Ishikawa (cell line): ENCODE measurements at regions not wholly inside any gene's neighbourhood (a gene's known extent, or its start where the extent isn't known, plus 50 kb on each side); places are given as distances from the start of the nearest gene placed in this dataset.

ENCODE experiments used
- CEBPB ChIP-seq: IDR thresholded peaks from 2 replicates; pipeline ENCODE4 v1.6.1; 2012
- CREB1 ChIP-seq: IDR thresholded peaks from 2 replicates; pipeline ENCODE4 v1.6.1; 2012; ENCODE audit warnings: low read depth
- EGR1 ChIP-seq: IDR thresholded peaks from 2 replicates; pipeline ENCODE4 v1.6.1; 2012
- EP300 ChIP-seq: IDR thresholded peaks from 2 replicates; pipeline ENCODE4 v1.6.1; 2012; ENCODE audit warnings: borderline replicate concordance
- FOXM1 ChIP-seq: IDR thresholded peaks from 2 replicates; pipeline ENCODE4 v1.6.1; 2012; ENCODE audit warnings: low read depth, borderline replicate concordance
- RAD21 ChIP-seq: IDR thresholded peaks from 2 replicates; pipeline ENCODE4 v1.6.1; 2012; ENCODE audit warnings: low read depth
- REST ChIP-seq: IDR thresholded peaks from 2 replicates; pipeline ENCODE4 v1.6.1; 2012; ENCODE audit warnings: low read depth, mild to moderate bottlenecking
- TAF1 ChIP-seq: IDR thresholded peaks from 2 replicates; pipeline ENCODE4 v1.6.1; 2012; ENCODE audit warnings: low read depth, mild to moderate bottlenecking
- TCF12 ChIP-seq: IDR thresholded peaks from 2 replicates; pipeline ENCODE4 v1.6.1; 2012; ENCODE audit warnings: low read depth
- TEAD4 ChIP-seq: IDR thresholded peaks from 2 replicates; pipeline ENCODE4 v1.6.1; 2012
- YY1 ChIP-seq: IDR thresholded peaks from 2 replicates; pipeline ENCODE4 v1.6.1; 2012; ENCODE audit warnings: low read depth
- ZBTB7A ChIP-seq: IDR thresholded peaks from 2 replicates; pipeline ENCODE4 v1.6.1; 2012; ENCODE audit warnings: low read depth
- TF ChIP-seq, protein P1 (sequence below): IDR thresholded peaks from 2 replicates; pipeline ENCODE4 v1.6.1; 2012
- TF ChIP-seq, protein P2 (sequence below): IDR thresholded peaks from 2 replicates; pipeline ENCODE4 v1.6.1; 2012

DNA sequence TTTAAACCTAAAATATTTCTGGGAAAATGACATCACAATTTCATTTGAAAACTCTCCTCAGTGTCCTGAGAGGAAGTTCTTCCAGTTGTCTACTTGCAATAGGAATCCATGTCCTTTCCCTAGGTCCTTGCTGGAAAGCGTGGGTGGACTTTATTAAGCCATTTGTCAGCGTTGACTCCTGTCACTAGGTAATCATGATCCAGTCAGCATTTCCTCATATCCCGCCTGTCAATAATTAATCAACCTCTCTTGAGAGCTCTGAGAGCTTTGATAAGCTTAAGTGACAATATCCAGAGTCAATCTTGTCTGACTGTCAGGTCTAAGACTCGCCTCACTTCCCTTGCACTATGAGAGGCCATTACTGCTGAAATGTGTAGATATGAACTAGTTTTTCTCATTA lies 107.2 kb upstream of the SLIT3 start:
- TF ChIP-seq EGR1: no peak
- no peak for TF ChIP-seq REST
- TF ChIP-seq YY1: no peak
- no peak for TF ChIP-seq EP300
- TF ChIP-seq FOXM1: no peak
- TF ChIP-seq, protein P1, sequence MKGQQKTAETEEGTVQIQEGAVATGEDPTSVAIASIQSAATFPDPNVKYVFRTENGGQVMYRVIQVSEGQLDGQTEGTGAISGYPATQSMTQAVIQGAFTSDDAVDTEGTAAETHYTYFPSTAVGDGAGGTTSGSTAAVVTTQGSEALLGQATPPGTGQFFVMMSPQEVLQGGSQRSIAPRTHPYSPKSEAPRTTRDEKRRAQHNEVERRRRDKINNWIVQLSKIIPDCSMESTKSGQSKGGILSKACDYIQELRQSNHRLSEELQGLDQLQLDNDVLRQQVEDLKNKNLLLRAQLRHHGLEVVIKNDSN: no peak
- TF ChIP-seq TAF1: no peak
- TF ChIP-seq TEAD4: no peak
- no peak for TF ChIP-seq ZBTB7A
- TF ChIP-seq TCF12: no peak
- no peak for TF ChIP-seq CREB1
- TF ChIP-seq, protein P2, sequence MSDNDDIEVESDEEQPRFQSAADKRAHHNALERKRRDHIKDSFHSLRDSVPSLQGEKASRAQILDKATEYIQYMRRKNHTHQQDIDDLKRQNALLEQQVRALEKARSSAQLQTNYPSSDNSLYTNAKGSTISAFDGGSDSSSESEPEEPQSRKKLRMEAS: no peak
- TF ChIP-seq RAD21: no peak
- TF ChIP-seq CEBPB: no peak
